Stimulated activated CD8-positive, alpha-beta memory T cell treated with anti-CD3 and anti-CD28 coated beads, Interleukin-15, amount 100 ng/mL, for 48 hours (primary cell): ENCODE measurements at regions not wholly inside any gene's neighbourhood (a gene's known extent, or its start where the extent isn't known, plus 50 kb on each side); places are given as distances from the start of the nearest gene placed in this dataset.

Source experiments
- DNase-seq, 2 donors: peaks; one replicate each; pipeline ENCODE4 v3.0.0-alpha.2; 2020; ENCODE audit warnings: low read depth in 2 of 2

DNA sequence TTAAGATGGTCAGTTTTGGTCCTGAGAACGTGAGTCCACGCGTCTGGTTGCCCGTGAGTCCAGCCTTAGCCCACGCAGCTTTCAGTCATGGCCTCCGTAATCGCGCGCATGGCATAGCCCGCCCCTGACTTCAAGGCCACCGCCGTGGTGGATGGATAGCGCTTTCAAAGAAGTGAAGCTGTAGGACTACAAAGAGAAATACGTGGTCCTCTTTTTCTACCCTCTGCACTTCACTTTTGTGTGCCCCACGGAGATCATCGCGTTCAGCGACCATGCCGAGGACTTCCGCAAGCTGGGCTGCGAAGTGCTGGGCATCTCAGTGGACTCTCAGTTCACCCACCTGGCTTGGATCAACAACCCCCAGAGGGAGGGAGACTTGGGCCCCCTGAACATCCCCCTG is 142.0 kb upstream of the MCHR2 start:
- no peak for DNase-seq

DNA sequence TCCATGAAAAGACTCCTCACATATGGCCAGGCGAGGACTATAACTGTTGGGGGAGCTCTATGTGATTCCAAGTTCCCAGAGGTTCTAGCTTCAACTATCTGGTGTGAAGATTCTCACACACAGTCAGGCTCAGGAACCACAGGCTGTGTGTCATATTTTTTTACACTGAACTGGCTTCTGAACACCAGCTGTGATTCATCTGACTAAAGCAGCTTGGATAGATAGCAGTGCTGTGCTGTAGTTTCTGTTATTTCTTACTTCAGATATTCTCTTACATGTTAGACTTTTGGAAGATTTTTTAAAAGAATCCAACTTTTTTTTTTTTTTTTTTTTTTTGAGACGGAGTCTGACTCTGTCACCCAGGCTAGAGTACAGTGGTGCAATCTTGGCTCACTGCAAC is 140.7 kb upstream of the MCHR2 start:
- no peak for DNase-seq

GRCh38 chr6:100134297-100134696 is 140.3 kb upstream of the MCHR2 start:
- DNase-seq, result no peak

DNA sequence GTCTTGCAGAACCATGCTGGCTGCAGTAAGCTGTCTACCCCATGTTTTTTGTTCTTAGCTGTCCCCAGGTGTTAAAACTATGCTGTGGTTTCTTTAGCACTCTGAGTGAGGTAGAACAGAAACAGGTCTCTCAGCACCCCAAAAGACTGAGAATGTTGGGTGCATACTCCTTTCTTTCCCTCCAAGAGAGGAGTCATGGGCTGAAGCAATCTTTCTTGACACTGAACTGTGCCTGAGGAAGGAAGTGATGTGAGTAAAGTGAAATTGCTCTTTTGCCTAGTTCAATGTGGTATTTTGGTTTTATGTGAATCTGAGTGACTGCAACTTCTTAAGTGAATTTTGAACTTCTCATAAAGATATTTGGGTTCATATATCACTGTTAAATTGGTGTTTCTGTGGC is 138.0 kb upstream of the MCHR2 start:
- no peak for DNase-seq

DNA sequence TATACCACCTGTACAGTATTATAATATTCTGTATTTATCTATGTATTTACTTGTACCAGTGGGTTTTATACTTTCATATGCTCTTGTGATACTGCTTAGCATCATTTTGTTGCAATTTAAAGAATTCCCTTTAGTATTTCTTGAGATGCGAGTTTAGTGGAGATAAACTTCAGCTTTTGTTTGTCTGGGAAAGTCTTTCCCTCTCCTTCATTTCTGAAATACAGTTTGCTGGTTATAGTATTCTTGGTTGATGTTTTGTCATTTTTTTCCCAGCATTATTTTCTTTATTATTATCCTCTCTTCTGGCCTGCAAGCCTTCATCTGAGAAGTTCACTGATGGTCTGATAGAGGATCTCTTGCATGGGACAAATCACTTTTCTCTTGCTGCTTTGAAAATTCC is 136.6 kb upstream of the MCHR2 start:
- no peak for DNase-seq

DNA sequence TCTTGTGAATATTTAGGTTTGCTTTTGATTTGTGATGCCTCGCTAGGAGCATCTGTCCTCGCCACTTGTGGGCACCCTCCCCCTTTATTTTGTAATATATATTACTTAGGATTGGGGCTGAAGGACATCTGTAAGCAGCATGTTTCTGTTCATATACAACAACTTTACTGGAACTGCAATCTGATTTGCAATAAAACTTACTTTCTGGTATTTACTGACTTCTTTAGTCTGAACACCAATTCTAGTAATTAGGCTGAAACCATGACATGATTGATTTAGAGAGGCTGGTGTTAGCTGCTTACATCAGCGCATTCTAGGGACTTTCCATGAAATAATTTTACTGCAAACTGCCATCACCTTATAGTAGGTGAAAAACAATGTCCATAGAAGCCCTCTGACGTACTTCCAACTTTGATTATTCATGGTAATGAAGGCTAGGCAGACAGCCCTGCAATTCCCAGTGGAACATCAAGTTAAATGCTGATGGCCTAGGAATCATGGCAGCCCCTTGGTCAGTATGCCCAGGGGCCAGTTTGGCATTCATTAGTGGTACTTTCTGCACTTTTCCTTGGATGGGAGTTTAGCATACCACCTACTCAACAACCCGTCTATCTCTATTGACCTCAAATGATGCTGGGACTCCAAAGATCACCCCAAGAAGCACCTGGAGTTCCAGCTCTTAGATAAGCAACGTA is 132.9 kb upstream of the MCHR2 start:
- DNase-seq, result no peak

GRCh38 chr6:100121854-100122609 is 128.0 kb upstream of the MCHR2 start:
- no peak for DNase-seq

GRCh38 chr6:100119261-100119660 is 125.2 kb upstream of the MCHR2 start:
- no peak for DNase-seq

DNA sequence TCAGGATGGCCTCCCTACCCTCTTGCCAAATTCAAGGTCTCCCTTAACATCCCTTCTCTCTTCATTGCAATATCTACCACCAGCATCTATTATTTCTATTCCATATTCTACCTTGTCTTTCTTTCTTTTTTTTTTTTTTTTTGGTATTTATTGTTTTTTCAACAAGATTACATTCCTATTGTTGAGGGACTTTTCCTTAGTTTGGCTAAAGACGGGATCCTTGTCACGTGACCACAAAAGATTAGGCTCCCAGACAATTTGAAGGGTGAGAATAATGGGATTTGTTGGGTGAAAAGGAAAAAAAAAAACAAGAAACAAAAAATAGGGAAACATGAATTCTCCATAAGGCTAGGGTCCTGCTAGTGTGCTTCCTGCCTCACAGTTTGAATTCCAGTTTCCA is 124.3 kb upstream of the MCHR2 start:
- DNase-seq, result no peak

- no peak for DNase-seq
These were observed 123.7 kb upstream of the MCHR2 start for GRCh38 chr6:100117680-100118079.

DNA sequence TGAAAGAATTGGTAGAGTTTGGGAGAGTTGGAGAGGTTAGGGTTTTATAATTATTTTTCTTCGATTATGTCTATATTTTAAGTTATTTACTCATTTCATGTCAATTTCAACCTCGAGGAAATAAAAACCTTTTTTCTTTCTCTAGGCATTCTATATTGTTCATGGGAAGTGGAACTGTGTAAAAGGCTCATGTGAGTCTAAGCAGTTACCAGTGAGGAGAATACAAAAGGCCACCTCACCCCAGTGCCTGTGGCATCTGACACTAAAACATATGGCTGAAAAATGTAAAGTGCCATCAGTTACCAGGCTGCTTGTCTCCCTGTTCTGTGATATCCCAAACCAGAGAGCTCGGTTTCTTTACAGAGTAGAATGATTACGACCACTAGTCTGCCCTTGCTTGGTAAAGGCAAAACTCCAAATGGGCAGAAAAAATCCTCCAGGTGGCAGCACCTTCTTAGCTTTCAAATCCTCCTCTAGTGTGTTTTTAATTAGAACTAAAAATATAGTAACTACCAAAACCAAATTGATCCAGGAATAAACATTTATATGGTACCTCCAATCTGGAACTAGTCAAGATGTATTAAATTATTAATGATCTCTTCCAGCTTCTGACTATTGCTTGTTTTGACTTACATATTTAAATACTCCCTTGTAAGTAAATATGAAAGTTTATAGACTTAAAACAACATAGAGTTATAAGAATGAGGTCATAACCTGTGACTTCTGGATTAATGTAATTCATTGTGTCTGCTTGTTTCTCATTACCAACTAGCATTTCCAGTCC is 122.6 kb upstream of the MCHR2 start:
- DNase-seq, result no peak

- DNase-seq, result no peak
These were observed 121.5 kb upstream of the MCHR2 start for GRCh38 chr6:100115407-100116101.

DNA sequence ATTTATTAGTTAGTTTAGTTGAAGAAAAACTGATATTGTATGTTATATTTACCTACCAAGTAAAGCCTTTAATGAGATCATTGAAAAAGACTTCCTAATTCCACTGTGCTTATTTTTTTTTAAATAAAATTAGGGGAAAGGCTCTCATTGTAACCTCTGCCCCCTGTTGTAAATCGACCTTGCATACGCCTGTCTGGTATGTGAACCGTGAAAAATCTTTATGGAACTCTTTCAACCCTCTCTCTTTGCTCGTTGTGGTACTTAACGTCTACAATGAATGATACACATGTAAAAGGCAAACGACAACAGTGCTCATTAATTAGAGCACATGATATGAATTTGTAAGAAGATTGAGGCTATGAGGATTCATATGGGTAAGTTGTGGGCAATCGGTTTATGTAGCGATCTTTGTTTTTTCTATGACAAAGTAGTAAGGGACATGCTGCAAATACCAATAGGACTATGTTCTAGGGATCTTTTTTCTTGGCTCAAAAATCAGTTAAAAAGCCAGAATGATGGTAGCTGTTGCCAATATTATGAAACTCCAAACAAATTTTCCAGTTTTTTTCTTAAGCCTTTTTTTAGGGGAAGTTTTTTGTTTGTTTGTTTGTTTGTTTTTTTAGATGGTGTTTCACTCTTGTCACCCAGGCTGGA is 119.0 kb upstream of the MCHR2 start:
- no peak for DNase-seq

DNA sequence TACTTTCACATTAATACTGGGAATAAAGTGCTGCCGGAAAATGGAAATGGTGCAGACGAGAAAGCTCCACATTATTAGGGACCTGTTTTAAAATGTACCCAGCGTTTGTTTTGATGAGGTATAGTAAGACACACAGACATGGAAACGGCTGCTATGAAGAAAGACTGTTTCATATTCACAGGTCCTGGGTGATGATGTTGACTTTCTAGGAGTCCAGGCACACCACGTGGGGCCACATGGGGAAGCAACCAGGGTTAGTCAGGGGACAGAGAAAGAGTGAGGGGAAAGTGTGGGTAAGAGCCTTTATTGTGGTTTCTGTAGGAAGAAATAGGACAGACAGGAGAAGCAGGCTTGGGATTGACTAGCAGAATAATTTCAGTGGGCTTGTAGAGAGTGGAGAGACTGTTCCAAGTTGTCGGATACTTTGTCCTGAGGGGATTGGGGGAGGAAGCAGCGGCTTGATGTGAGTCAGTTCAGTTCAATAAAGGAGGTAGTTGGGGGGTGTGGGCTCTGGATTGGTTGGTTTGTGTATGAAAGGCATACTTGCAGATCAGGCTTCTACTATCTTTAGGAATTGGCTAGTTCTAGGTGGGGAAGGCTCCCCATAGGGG is 112.0 kb upstream of the MCHR2 start:
- DNase-seq, result no peak

- DNase-seq, result no peak
These were observed 111.1 kb upstream of the MCHR2 start for GRCh38 chr6:100105138-100105537.

DNA sequence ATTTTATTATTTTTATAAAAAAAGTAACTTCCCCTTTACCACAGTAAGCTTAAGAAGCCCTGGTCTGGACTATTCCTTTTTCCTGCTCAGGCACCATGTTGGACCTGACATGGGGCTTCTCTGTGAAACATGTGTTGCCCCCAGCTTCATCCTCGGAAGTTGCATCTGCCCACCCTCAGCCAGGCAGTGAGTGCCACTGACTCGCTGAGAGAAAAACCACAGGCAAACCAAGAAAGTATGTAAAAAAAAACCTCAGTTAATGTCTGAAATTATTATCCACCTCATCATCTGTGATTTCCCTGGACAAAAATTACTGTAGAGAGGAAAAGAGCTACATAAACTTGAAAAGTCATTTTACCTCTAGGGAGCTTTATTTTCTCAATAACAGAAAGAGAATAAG is 109.9 kb upstream of the MCHR2 start:
- DNase-seq, result no peak

DNA sequence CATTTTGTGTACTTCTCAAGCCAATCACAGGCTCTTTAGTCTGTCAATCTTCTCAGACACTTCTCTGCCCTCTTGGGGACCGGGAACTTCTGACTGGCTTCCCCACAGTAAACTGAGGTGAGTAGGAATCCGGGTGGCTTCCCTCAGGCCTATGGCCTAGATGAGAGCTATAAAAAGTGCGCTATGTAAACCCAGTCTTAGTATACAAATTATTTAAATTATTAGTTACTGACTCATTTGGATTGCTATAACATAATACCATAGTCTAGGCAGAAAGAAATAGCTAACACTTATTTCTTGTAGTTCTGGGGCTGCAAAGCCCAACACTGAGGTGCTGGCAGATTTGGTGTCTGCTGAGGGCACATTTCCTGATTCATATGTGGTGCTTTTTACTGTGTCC is 109.2 kb upstream of the MCHR2 start:
- no peak for DNase-seq

DNA sequence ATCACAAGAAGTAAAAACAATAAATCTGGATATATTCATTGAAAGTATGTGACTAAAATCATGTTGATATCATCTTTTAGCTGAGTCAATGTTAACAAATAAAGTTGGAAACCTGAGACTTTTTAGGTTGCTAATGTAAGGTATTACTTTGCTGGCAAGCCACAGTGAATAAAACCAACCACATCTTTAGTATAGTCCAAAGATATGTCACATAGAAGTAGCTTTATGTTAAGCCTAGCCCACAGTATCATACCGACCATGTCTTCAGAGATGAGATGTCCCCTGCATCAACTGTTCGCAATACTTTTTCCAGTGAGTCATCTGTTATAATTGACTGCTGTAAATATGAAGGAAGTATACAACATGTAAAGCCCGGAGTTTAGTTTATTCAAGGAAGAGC is 107.6 kb upstream of the MCHR2 start:
- no peak for DNase-seq

GRCh38 chr6:100100776-100101175 is 106.8 kb upstream of the MCHR2 start:
- no peak for DNase-seq

DNA sequence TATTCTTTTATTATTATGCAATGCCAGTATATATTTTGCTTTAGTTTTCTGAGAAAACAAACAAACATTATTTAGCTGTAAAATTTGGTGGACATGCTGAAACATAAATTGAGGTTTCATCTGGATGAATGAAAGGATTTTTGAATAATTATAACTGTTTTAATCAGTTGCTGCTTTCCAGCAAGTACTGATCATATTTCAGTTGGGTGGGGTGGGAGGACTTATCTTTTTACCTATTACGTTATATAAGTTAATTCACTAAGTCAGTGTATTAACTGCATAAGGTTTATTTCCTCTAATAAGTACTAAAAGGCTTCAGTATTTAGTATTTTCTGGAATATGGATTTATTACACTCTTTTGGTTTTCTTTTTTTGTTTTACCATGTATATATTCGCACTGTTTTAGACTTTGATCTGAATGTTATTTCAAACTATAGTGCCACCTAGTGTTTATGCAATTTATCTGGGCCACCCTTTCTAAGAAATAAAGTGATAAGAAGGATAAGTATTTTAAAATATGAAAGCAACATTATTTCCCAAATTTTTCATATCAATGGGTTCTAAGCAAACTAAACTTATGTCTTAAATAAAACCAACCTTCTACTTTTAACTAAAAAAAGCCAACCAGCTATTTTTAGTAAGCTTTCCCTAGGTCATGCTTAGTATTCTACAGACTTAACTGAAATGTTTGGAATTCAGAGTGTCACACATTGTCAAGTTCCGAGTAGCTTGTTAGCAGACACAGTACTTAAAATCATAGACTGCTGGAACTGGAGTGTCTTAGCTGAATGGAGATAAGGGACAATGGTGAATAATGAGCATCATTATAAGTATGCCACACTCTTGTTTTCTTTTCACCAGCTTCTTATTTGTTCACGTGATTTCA is 105.4 kb upstream of the MCHR2 start:
- no peak for DNase-seq
